GM18526 (cell line): ENCODE measurements at regions not wholly inside any gene's neighbourhood (a gene's known extent, or its start where the extent isn't known, plus 50 kb on each side); places are given as distances from the start of the nearest gene placed in this dataset.

Experiments
- POLR2A ChIP-seq: IDR thresholded peaks from 3 replicates; pipeline ENCODE4 v1.6.1; 2011; ENCODE audit not compliant: insufficient read length; ENCODE audit errors: extremely low read depth

DNA sequence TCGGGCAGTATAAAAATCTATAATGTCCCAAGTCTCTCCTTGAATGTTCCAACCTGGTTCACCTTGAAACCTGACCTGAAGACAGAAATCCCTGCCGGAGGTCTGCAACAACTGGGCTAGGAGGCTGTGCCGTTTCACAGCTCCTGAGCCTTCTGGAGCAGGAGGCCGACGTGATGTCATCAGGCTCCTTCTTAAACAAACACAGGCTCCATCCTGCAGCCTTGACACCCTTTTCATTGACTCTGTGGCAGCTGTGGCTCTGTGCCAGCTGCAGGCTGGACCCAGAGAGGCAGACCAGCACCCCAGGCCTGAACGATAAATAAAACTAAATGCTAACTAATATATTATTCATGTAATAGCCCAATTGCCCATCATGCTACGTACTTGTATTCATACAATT lies 483.9 kb downstream of the CD83 start:
- no peak for TF ChIP-seq POLR2A

DNA sequence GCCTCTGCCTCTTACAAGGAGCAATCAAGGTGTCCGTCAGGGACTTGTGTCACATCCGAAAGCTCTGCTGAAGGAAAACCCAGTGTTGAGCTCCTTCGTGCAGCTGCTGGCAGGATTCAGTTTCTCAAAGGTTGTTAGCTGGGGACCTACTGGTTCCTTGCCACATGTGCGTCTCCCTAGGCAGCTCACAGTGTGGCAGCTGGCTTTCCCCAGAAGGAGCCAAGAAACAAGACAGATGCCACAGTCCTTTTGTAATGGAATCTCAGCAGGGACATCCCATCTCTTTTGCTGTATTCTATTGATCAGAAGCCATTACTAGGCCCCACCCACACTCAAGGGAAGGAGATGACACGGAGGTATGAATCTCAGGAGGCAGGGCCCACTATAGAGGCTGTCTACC lies 488.8 kb downstream of the CD83 start:
- no peak for TF ChIP-seq POLR2A

DNA sequence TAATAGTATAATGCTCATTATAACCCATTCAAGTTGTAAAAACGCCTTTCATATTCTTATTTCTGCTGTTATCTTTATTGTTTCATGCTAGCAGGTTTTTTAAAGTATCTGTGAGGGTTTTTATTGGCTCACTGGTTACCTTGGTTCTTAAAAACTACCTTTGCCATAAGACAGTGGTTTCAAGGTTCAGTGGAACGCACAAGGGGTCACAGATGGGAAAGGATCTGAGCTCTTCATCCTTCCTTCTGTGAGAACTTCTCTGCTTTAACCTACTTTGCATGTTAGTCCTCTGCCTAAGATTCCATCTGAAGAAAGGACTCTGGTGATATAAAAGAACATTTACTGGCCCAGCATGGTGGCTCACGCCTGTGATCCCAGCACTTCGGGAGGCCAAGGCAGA lies 492.6 kb downstream of the CD83 start:
- no peak for TF ChIP-seq POLR2A

DNA sequence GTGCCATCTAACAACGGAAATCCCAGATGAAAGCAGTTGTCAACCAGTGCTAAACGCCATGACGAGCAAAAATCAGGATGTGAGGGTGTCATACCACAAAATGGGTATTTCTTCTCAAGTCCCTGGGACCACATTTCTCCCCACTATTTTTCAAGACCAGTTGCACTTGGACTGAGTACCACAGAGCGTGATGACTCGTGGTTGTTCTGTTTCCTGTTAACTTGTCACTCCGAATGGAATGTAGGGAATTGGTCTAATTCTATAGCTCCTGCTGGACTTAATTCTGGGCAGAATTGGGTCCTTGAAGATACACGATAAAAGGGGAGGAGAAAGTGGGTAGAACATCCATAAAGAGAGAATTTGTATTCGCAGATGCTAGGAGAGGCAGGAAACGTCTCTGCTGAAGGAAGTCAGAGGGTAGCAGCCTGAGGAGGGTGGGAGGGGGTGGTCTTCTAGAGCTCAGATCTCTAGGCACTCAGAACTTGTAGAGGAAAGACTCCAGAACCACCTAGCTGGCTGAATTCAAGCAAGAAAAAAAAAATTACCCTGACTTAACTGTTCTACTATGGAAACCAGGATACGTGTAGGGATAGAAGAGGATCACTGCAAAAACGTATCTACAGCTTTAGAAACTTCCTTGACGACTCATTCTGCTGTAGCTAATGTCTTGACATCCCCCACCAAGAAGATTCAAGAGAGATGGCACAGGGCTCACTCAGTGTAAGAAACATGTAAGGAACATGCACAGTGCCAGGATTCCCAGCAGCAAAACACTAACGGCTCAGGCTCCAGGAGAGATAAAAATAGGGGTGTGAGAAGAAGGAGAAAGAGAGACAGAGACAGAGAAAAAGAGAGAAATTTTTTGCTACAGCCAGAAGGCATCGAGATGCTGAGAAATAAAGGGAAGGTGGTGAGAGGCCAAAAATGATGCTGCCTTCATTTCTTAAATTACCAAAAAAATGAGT lies 494.7 kb downstream of the CD83 start:
- no peak for TF ChIP-seq POLR2A

DNA sequence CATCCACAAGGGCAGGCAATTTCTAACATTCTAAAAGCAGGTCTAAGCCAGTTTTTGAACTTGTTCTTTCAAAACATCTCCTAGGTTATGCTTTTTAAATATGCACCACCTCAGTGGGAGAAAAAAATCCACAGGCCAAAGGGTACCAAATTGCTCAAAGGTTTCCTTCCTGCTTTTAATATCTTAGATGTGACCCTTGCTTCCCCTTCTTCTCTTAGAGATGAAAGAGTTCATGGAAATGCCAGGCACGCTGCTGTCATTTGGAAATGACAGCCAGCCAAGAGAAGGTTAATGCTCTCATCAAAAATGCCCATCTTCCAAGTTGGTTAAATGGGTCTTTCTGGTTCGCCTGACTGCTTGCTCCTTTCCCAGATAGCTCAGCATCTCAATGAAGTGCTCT lies 497.1 kb downstream of the CD83 start:
- TF ChIP-seq POLR2A: no peak

DNA sequence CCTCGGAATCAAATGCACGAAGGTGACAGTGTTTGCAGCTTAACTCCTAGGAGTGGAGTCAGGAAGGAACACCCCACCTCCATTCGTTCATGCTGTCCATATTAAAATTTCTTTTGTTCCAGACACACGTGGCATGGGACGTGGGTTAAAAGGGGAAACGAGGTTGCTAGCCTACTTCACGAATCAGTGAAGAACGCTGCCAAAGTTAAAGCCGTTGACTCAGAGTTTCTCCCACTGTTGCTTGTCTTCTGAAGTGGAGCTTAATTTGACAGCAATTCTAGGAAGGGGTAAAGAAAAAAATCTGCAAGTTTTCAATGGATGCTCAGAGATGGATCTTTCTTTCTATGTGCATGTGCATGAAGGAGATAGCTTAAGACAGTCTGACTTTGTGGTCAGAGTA lies 499.1 kb downstream of the CD83 start:
- TF ChIP-seq POLR2A: no peak

DNA sequence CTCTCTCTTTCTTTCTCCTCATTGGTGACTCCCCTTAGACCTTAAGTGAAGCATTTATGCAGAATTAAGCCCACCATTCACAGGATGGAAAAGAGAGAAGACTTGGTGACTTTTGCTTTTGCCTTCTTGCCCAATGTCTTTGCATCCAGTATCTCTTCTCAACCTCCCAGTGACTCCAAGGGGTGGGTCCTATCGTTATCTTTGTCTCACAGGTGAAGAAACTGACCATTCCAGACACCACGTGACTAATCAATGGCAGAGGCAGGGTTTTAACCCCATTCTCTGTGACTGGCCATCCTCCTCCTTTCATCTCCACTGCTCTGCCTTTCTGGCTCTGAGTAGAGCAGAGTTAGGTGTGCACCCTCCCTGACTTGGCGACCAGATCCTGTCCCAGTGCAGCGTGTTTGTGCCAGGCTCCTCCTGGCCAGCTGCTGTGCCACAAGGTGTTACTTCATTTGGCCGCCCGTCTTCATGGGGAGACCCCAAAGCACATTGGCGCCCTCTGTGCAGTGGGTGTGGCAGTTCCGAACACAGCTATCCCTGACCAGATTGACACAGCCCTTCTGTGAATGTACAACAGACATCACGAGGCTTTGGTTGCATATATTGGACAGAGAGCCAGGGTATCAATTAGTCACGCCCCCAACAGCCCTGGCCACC lies 501.3 kb downstream of the CD83 start:
- no peak for TF ChIP-seq POLR2A

DNA sequence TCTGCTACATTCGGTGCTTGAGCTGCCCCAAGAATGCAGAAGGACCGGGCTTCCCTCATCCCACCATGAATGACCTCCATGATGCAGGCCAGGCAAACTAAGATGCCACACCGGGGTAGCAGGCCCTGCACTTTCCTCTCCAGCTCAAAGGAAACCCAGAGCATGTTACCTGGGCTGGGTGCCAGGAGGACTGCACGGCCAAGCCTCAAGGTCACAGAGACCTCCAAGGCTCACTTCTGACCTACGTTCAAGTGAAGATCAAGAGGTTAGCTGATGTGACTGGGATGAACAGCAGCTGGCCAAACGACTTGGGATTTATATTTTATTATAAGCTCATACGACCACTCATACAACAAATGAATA lies 501.8 kb downstream of the CD83 start:
- no peak for TF ChIP-seq POLR2A

DNA sequence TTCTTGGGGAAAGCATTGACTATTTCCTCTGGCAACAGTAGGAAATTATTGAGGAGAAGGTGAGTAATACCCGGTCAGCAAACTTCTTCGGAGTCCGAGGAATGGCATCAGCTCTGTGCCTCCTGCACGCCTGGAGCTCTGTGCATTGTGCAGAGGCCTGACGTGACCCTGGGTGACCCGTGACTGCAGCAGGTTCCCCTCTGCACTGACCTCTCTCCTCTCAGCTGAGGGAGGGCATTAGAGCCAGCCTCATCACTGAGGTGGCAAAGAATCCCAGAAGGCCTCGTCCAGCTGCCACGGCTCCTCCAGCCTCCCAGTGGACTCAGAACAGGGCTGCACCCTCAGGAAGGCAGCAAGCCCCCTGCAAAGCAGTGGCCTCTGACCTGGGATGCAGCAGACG lies 502.9 kb downstream of the CD83 start:
- no peak for TF ChIP-seq POLR2A

DNA sequence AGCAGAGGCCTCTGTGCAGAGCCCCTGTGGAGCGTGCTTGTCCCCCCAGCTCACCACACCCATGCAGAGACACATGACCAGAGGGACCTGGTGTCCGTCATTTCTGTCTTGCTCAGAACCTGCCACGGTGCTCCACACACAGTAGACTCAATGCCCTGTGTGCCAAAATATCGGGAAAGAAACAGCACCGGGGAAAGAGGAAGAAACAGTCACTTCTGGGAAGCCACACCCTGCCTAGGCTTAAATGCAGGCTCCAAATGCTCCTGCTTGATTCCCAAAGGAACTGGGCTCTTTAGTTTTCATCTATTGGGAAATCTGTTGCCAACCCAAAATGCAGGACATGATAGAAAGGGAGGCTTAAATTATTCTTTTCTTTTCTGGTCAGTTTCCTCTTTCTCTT lies 503.9 kb downstream of the CD83 start:
- TF ChIP-seq POLR2A: no peak

DNA sequence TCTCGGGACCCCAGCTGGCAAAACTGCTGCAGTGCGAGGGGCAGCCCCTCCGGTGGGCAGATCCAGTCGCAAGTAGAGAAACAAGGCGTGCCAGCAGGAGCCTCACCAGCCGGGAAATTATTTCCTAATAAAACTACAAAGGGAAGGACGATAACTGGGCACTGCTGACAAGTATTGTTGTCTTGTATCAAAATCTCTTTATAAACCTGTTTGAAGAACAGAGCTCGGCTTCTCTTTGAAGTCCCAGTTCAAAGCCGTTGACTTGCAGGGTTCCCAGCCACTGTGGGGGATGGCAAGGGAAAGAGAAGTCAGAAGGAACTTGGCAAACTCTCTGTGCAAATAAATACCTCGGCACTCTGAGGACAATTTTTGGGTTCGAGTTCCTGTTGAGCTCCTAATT lies 504.5 kb downstream of the CD83 start:
- no peak for TF ChIP-seq POLR2A

DNA sequence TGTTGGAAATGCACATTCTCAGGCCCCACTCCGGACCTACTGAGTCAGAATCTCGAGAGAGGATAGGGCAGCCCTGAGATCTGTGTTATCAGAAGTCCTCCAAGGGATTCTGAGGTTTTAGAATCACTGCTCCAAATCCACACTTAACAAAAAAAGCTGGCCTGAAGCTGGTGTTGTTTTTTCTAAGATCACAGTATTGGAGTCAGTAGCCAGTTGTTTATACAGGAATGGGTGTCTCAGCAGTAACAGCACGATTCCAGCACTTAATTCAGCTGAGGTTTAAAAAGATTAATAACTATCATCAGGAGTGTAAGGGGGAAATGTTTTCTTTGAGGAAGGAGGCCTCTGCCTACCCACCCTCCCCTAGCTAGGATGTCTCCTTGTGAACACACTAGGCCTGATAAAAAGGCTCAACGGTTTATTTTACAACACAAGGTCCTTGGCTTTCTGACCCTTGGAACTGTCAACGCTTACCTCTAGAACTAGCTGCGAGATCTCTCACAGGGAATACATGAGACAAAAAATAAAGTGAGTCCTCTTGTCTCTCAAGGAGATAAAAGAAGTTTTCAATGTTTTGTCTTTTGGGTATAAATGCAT lies 505.4 kb downstream of the CD83 start:
- no peak for TF ChIP-seq POLR2A

DNA sequence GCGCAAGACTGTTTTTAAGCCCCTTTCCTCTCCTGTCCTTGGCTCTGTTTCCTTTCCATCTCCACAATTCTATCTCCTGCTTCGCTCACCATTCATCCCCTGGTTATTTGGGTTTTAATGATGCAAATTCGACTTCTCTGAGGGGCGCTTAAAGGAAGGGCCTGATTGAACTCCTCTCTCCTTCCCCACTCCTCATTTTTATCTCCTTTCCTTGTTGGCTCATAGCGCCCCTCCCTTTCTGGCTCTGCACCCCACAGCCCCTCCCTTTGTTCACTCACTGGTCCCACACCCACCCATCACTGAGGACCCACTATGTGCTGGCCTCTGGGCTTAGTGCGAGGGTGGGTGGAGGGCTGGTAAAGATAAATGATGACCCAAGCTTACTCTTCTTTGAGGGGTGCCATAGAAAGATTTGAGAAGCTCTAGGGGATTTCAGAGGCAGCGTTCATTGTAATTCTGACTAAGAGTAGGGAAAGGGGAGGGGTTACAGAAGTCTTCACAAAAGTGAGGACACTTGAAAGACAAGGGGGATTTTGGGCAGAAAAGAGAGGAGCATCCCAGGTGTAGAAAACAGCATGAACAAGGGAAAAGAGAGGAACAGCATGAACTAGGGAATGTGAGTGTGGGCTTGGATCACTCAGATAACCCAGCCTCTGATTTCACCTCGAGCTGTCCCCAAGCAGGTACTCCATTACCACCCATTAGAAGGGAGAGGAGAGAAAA lies 507.8 kb downstream of the CD83 start:
- no peak for TF ChIP-seq POLR2A

DNA sequence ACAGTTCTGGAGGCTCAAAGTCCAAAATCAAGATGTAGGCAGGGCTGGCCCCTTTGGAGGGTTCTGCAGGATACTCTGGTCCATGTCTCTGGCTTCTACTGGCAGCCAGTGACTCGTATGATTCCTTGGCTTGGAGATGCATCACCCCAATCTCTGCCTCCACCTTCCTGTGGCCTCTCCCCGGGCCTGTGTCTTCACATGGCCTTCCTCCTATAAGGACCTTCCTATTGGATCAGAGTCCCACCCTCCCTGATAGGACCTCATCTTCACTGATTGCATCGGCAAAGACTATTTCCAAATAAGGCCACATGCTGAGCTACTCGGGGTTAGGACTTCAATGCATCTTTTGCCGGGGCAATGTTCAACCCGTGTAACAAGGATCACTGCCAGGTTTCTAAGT lies 509.0 kb downstream of the CD83 start:
- no peak for TF ChIP-seq POLR2A

DNA sequence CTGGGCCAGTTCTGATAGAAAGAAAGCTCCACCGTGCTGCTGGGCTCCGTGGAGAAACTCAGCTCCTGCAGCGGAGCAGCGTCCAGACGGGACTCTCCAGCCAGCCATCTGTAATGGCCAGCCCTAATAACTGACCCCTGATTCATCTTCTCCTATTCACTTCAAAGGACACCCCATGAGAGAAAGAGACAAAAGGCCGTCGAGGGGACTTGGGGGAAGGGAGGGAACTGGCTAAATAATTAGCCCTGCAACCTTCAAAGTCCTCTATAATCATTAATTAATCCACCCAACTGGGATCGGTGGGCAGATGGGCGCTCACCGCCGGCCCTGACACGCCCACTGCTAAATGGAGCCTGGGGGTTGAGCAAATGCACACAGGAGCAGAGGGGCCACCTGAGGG lies 512.4 kb downstream of the CD83 start:
- TF ChIP-seq POLR2A: no peak

DNA sequence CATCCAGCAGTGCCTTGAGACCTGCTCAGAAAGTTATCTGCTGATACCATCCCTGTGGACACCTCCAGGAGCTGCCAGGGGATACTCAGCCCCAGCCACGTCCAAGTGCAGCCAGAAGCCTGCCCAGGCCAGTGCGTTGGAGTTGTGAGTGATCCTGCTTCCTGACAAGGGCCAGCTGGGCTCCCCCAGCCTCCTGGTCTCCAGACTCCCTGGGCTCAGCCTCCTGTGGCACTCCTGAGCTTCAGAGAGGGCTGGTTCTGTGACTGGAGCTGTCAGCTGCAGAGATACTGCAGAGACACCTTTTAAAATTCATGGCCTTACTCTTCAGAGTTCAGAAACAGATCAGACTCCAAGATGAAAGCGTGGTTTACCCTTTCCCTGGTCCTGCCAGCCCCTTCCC lies 515.9 kb downstream of the CD83 start:
- no peak for TF ChIP-seq POLR2A
